T-helper 2 cell treated with Interferon-gamma antibody and Interleukin-4, amounts not matched to agents 5 μg/mL and 100 μg/mL, for 36 hours (primary cell): ENCODE measurements at regions not wholly inside any gene's neighbourhood (a gene's known extent, or its start where the extent isn't known, plus 50 kb on each side); places are given as distances from the start of the nearest gene placed in this dataset.

Source experiments
- DNase-seq: peaks from one replicate; pipeline ENCODE4 v3.0.0; 2021; ENCODE audit warnings: low spot score
- H3K27ac Mint-ChIP-seq: one replicate; pipeline ENCODE4 v1.8.0; 2021; ENCODE audit warnings: mild to moderate bottlenecking, mixed read lengths
- H3K27me3 Mint-ChIP-seq: one replicate; pipeline ENCODE4 v1.8.0; 2021; ENCODE audit warnings: low read depth, mixed read lengths
- H3K36me3 Mint-ChIP-seq: one replicate; pipeline ENCODE4 v1.8.0; 2021; ENCODE audit warnings: low read depth, mixed read lengths
- H3K4me1 Mint-ChIP-seq: one replicate; pipeline ENCODE4 v1.8.0; 2021; ENCODE audit warnings: low read depth, mixed read lengths
- H3K4me3 Mint-ChIP-seq: one replicate; pipeline ENCODE4 v1.8.0; 2022; ENCODE audit warnings: mild to moderate bottlenecking, moderate library complexity, mixed read lengths
- H3K9me3 Mint-ChIP-seq: one replicate; pipeline ENCODE4 v1.8.0; 2021; ENCODE audit warnings: mixed read lengths

DNA sequence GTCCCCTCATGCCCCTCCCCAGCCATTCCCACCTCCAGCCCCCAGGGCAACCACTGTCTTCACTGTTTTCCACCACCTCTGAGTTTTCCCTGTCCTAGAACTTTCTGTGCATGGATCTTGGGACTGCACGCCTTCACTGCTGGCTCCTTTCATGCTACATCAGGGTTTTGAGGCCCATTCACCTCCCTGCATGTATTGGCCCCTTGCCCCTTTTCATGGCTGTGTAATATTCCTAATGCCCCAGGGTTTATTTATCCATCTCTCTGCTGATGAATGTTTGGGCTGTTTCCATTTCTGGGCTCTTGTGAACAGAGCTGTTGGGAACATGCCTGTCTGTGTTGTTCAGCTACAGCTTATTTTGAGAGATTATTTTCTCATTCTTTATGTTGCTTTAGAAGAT, 205.0 kb downstream of the RBFOX3 start:
- Mint-ChIP-seq H3K36me3 (no peaks in the 10 kb centered on the region), H3K27ac (no peak overlapping the region), H3K9me3 (no peaks in the 10 kb centered on the region), H3K4me3 (no peak overlapping the region), H3K27me3 (peaks cover 26% of the 10 kb centered on the region), H3K4me1 (peaks cover 7% of the 10 kb centered on the region)
- no peak for DNase-seq

DNA sequence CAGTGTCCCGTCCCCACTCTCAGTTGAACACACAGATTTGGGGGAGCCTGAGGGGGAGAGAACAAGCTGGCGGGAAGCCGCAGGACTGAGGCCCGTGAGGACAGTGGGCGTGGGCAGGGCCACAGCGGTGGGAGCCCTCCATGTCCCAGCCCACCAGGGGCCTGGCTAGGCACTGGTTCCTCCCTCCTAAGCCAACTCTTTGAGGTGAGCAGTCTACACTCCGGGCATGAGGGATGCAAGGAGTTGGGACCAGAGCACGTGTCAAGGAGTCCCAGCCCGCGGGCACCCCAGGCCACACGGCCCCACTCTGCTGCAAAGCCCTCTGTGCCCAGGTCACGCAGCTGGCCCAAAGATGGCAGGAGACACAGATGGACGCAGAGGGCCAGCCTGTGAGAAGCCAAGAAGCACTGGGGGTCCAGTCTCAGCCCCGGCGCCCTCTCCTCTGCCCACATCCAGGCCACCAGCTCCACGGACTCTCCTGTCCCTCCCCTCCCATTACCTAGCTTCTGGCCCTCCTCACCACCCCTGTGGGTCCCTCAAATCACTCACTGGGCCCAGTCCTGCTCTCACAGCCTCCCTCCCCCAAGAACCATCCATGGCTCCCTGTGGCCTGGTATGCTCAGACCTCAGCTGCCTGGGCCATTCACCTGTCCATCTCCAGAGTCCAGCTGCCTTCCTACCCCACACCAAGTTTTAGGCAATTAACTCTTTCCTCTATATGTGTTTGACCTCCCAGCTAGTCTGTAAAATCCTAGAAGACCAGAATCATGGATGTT, 206.5 kb downstream of the RBFOX3 start:
- no peaks in the 10 kb centered on the region for H3K36me3 Mint-ChIP-seq
- H3K27ac Mint-ChIP-seq = no peak overlapping the region
- peaks cover 8% of the 10 kb centered on the region for H3K4me1 Mint-ChIP-seq
- DNase-seq = no peak
- no peaks in the 10 kb centered on the region for H3K9me3 Mint-ChIP-seq
- H3K27me3 Mint-ChIP-seq = peaks cover 35% of the 10 kb centered on the region
- no peak overlapping the region for H3K4me3 Mint-ChIP-seq

DNA sequence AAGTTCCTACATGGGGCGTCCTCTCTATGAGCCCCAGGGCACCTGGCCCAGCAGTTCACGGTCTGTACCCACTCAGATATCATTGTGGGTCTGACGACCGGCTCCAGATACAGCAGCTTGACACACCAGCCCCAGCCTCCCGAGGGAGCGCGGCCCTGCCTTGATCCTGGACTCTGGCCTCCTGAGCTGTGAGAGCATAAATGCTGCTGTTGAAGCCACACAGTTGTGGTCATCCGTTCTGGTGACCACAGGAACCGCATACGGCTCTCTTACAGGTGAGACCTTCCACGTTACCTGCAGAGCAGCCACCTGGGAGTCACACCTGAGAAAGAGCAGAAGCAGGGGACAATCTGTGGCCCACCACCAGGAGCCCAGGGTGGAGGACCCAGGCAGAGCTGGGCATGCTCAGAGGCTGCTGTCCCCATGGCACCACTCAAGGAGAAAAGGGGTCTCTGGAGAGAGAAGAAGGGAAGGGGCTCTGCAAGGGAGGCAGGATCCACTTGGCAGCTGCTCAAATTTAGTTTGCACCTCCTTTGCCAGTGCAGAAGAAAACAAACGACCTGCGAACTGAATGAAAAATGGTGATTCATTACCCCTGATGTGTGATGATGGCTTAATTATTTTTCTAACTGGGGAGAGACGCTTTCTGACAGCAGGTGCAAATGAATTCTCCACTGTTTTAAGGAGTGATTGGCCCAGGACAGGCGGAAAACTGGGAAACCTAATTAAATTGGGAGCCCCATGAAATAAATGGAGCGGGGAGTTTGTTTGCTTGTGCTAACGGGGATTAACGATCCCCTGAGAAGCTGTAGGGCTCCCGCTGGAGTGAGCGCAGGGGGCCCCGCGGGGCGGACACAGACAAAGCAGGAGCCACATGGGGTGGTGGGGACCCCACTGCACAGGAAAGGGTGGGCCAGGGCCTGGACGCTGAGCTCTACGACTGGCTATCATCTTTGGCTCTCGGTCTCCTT, 208.9 kb downstream of the RBFOX3 start:
- Mint-ChIP-seq H3K9me3 (no peaks in the 10 kb centered on the region), H3K4me3 (peak overlapping the region; percentile 68), H3K27me3 (peaks cover 25% of the 10 kb centered on the region), H3K4me1 (peaks cover 8% of the 10 kb centered on the region), H3K27ac (no peak overlapping the region), H3K36me3 (no peaks in the 10 kb centered on the region)
- no peak for DNase-seq

DNA sequence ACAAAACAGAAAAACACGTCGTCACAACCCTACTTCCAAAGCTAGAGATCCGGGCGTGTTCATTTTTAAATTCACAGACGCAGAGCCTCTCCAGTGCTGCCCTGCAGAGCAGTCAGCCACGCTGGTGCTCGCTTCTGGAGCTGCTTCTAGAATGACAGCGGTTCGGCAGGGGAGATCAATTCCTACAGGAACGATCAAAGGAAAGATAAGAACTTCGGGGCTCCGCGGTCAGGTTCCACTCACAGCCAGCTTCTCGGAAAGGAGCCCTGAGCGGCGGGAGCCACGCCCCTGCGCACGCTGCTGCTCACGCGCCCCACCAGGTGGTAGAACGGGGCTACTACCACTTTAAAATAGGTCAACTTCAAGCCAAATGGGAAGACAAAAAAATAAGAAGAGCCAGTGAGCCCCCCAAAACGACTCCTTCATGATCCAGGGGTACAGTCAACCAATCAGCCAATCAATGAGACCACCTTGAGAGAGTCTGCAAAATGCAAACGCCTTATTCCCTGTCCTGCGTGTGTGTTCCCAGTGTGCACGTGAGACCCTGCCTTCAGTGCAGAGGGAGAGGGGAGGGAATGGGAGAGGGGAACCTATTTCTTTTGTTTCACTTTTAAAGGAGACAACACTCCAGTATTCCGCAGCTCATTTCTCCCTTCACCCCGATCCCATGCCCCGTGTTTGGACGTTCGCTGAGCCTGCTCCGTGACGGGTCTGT, 209.7 kb downstream of the RBFOX3 start:
- DNase-seq = peak; percentile 65
- H3K9me3 Mint-ChIP-seq = no peaks in the 10 kb centered on the region
- no peaks in the 10 kb centered on the region for H3K36me3 Mint-ChIP-seq
- peak overlapping the region; percentile 68 for H3K4me3 Mint-ChIP-seq
- peaks cover 17% of the 10 kb centered on the region for H3K27me3 Mint-ChIP-seq
- no peak overlapping the region for H3K27ac Mint-ChIP-seq
- peaks cover 8% of the 10 kb centered on the region for H3K4me1 Mint-ChIP-seq

DNA sequence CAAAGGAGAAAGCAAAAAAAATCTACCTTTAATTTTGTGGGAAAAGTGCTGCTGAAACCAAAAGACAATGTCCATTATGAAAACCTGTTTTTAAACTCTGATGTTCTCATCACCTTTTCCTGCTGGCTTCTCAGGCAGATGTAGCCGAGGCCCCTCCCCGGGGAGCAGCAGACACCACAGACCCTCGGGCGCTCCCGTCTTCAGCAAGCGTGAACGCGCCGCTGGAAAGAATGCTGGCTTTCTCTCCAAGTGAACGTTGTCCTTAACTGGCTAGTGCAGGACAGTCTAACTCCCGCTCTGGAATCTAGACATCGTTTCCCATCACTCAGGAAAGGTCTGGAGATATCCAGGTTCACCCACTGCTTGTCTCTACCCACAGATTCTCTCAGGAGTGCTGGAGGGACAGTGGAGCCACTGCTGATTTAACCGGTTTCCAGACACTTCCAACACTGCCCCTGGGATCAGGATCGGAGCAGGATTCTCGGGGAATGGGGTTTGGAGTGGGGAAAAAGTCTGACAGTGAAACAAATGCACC, 211.2 kb downstream of the RBFOX3 start:
- Mint-ChIP-seq H3K27ac (no peak overlapping the region), H3K27me3 (peaks cover 12% of the 10 kb centered on the region), H3K36me3 (no peaks in the 10 kb centered on the region), H3K4me1 (peaks cover 8% of the 10 kb centered on the region), H3K4me3 (no peak overlapping the region), H3K9me3 (no peaks in the 10 kb centered on the region)
- no peak for DNase-seq

DNA sequence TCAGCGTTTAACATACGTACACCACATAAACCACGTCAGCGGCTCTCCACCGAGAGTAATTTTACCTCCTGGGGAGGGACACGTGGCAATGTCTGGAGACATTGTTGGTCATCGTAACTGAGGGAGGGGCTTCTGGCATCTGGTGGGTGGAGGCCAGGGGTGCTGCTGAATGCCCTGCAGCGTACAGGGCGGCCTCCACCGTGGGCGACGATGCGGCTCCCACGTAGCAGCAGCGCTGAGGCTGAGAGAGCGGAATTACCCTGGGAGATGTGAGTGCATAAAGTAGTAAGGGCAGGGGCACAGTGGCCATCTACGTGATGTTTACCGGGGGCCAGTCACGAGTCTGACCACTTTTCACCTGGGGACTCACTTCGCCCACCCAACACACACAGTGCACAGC, 212.4 kb downstream of the RBFOX3 start:
- H3K9me3 Mint-ChIP-seq = no peaks in the 10 kb centered on the region
- no peaks in the 10 kb centered on the region for H3K36me3 Mint-ChIP-seq
- H3K27me3 Mint-ChIP-seq = peaks cover 17% of the 10 kb centered on the region
- no peak overlapping the region for H3K27ac Mint-ChIP-seq
- no peak overlapping the region for H3K4me3 Mint-ChIP-seq
- no peak for DNase-seq
- peaks cover 8% of the 10 kb centered on the region for H3K4me1 Mint-ChIP-seq

DNA sequence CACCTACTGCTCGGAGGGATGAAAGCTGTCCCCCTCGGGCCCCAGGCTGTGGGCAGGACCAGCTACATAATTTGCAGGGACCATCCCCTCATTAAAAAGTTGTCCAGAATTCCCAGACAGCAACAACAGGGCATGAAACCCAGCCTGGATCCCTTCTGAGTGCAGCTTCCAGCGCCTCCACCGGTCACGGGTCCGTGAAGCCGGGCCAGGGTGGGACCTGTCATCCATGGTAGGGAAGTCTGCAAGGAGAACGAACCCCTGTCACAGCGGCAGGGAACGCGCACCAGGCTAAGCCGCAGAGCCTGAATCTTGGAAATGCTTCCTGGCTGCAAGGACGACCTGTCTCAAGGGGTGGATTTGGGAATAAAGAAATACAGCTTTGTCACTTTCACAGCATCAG, 214.2 kb downstream of the RBFOX3 start:
- Mint-ChIP-seq H3K4me1 (peaks cover 8% of the 10 kb centered on the region), H3K9me3 (no peaks in the 10 kb centered on the region), H3K36me3 (no peaks in the 10 kb centered on the region), H3K27me3 (peaks cover 22% of the 10 kb centered on the region), H3K27ac (no peak overlapping the region), H3K4me3 (no peak overlapping the region)
- no peak for DNase-seq

DNA sequence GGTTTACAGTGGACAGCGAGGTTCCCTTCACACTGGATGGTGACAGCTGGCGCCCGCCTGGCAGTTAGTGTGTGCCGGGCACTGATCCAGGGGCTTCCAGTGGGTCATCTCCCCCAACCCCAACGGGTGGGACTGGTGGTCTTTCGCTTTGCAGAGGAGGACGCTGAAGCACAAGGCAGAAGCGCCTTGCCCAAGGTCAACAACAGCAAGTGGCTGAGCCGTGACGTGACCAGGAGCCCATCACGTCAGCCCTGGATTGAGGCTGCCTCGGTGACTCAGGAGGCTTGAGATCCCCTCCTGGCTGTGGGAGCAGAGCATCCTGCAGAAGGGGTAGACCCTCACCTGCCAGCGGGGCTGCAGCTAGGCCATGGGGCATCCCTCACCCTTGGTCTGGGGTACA, 215.3 kb downstream of the RBFOX3 start:
- peaks cover 19% of the 10 kb centered on the region for H3K27me3 Mint-ChIP-seq
- no peaks in the 10 kb centered on the region for H3K9me3 Mint-ChIP-seq
- no peaks in the 10 kb centered on the region for H3K4me1 Mint-ChIP-seq
- no peak overlapping the region for H3K27ac Mint-ChIP-seq
- no peaks in the 10 kb centered on the region for H3K36me3 Mint-ChIP-seq
- H3K4me3 Mint-ChIP-seq = no peak overlapping the region
- no peak for DNase-seq

DNA sequence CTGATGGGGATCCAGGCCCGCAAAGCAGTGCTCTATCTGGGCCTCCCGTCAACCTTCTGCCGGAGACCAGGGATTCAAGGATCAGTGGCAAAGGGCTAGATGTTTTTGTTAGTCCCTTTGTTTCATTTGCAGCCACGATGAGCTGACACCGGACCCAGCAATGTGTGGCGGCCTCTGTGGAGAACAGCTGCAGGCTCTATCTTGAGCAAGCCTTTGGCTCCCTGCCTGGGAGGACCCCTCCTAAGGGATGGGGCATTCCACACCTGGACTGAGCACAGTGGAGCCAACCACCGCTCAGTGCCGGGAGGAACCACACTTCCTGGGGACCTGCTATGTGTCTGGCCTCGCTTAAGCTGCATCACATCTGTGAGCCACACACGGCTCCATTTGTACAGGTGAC, 215.8 kb downstream of the RBFOX3 start:
- no peak for DNase-seq
- H3K4me3 Mint-ChIP-seq = no peak overlapping the region
- no peaks in the 10 kb centered on the region for H3K4me1 Mint-ChIP-seq
- H3K27me3 Mint-ChIP-seq = peaks cover 16% of the 10 kb centered on the region
- H3K9me3 Mint-ChIP-seq = no peaks in the 10 kb centered on the region
- H3K36me3 Mint-ChIP-seq = no peaks in the 10 kb centered on the region
- H3K27ac Mint-ChIP-seq = no peak overlapping the region

DNA sequence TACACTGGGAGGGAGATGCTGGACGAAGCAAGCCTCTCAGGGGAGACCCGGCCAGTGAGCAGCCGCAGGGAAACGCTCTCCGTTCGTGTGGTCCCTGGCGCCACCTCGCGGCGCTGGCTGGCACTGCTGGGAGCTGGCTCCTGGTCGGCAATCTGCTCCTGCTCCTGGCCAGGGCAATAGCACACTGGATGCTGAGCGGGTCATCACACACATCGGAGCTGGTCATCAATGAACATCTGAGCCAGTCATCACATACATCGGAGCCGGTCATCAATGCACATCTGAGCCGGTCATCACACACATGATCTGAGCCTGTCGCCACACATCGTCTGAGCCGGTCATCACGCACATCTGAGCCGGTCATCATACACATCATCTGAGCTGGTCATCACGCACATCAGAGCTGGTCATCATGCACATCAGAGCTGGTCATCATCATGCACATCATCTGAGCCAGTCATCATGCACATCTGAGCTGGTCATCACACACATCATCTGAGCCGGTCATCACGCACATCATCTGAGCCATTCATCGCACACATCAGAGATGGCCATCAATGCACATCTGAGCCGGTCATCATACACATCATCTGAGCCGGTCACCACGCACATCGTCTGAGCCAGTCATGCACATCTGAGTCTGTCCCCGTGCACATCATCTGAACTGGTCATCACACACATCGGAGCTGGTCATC, 217.3 kb downstream of the RBFOX3 start:
- H3K27me3 Mint-ChIP-seq = peaks cover 14% of the 10 kb centered on the region

DNA sequence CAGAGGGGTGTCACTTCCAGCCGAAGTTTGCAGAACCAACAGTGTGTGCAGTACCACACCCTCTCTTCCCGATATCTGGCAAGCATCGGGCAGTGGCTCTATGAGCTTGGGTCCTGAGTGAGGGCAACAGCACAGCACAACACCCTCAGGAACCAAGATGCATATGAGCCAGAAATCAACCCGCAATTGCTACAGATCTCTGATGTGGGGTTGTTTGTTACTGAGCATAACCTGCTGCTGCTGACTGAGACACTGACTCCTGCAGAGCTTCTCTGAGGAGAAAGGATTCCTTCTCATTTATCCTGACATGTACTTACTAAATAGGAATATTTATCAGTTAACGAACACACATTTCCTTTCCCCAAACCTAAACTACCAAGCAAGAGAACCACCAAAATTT, 218.3 kb downstream of the RBFOX3 start:
- peaks cover 14% of the 10 kb centered on the region for H3K27me3 Mint-ChIP-seq
- no peaks in the 10 kb centered on the region for H3K4me1 Mint-ChIP-seq
- no peak overlapping the region for H3K27ac Mint-ChIP-seq
- no peaks in the 10 kb centered on the region for H3K9me3 Mint-ChIP-seq
- no peak for DNase-seq
- no peak overlapping the region for H3K4me3 Mint-ChIP-seq
- no peaks in the 10 kb centered on the region for H3K36me3 Mint-ChIP-seq

More for the DNA sequence above, 217.3 kb downstream of the RBFOX3 start:
- H3K36me3 Mint-ChIP-seq = no peaks in the 10 kb centered on the region
- no peaks in the 10 kb centered on the region for H3K9me3 Mint-ChIP-seq
- H3K4me3 Mint-ChIP-seq = no peak overlapping the region
- peak; percentile 47 for DNase-seq
- no peak overlapping the region for H3K27ac Mint-ChIP-seq
- no peaks in the 10 kb centered on the region for H3K4me1 Mint-ChIP-seq

DNA sequence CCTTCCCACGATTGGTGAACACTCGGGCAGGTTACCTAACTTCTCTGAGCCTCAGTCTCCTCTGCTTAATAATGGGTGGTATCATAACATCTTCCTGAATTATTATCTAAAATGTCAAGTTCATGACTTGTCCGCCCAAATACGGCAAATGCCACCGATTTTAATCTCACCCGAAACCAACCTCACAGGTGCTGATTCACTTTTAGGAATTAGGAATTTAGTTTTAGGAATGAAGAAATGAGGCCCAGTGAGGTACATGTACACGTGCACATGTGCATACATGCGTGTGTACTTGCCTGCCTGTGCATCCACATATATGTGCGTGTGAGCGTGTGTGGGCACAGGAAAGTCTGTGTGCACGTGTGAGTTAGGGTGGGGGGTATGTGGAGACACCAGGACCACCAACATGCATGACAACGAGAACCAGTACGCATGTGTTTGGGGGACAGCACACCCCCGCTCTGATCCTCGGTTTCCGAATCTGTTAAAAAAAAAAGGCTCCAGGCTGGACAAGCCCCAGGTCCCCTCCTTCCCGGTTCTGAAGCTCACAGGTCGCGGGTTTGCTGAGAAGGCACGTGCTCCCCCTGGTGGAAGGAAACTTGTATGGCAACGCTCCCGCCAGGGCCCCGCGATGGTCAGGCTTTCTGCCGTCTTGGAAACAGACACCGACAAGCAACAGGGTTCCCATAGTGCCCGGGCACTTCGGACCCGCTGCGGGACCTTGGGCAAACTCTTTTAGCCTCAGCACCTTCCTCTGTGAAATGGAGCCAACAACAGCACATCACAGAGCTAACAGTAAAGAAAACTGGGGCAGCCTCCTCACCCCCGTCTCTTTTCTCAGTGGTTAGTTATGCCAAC, 219.2 kb downstream of the RBFOX3 start:
- Mint-ChIP-seq H3K27me3 (peaks cover 14% of the 10 kb centered on the region), H3K27ac (no peak overlapping the region), H3K4me3 (no peak overlapping the region), H3K9me3 (no peaks in the 10 kb centered on the region), H3K4me1 (no peaks in the 10 kb centered on the region), H3K36me3 (no peaks in the 10 kb centered on the region)
- DNase-seq = peak; percentile 43
